RWPE2 (cell line): ENCODE measurements at regions not wholly inside any gene's neighbourhood (a gene's known extent, or its start where the extent isn't known, plus 50 kb on each side); places are given as distances from the start of the nearest gene placed in this dataset.
A peak's percentile ranks its signal among the peaks of the same experiment; 100 is the strongest.

Source experiments
- ATAC-seq: fragments of 200-7000 bp; cut with Tn5 transposase; 3 replicates; pipeline ENCODE4 v1.9.1; 2021; ENCODE audit warnings: low read depth
- DNase-seq: peaks from one replicate; pipeline ENCODE4 v3.0.0-alpha.2; 2020; ENCODE audit warnings: low spot score
- H3K27ac ChIP-seq: fragments of 450-650 bp; 2 replicates; pipeline ENCODE4 v1.5.1; 2017; ENCODE audit warnings: mild to moderate bottlenecking; ENCODE audit not compliant: poor library complexity, severe bottlenecking
- H3K27me3 ChIP-seq: fragments of 250-450 bp; sonication (Bioruptor Pico); 2 replicates; pipeline ENCODE4 v1.5.1; 2021; ENCODE audit warnings: mild to moderate bottlenecking, moderate library complexity; ENCODE audit not compliant: insufficient read depth, poor library complexity, severe bottlenecking
- H3K36me3 ChIP-seq: fragments of 250-450 bp; sonication (Bioruptor Pico); 2 replicates; pipeline ENCODE4 v1.5.1; 2020; ENCODE audit warnings: low read depth, mild to moderate bottlenecking, moderate library complexity
- H3K4me1 ChIP-seq: fragments of 250-450 bp; sonication (Bioruptor Pico); 2 replicates; pipeline ENCODE4 v1.5.1; 2021; ENCODE audit warnings: mild to moderate bottlenecking, moderate library complexity; ENCODE audit not compliant: insufficient read depth, poor library complexity, severe bottlenecking
- H3K4me3 ChIP-seq: fragments of 250-450 bp; sonication (Bioruptor Pico); 2 replicates; pipeline ENCODE4 v1.5.1; 2021; ENCODE audit warnings: mild to moderate bottlenecking, moderate library complexity; ENCODE audit not compliant: severe bottlenecking
- H3K9me3 ChIP-seq: fragments of 250-450 bp; sonication (Bioruptor Pico); 2 replicates; pipeline ENCODE4 v1.5.1; 2021; ENCODE audit warnings: mild to moderate bottlenecking, moderate library complexity; ENCODE audit not compliant: severe bottlenecking
- TF ChIP-seq, protein P1 (sequence below): fragments of 450-650 bp; IDR thresholded peaks from one replicate; pipeline ENCODE4 v1.5.1; 2017; ENCODE audit warnings: mild to moderate bottlenecking, moderate library complexity; ENCODE audit not compliant: poor library complexity, severe bottlenecking

DNA sequence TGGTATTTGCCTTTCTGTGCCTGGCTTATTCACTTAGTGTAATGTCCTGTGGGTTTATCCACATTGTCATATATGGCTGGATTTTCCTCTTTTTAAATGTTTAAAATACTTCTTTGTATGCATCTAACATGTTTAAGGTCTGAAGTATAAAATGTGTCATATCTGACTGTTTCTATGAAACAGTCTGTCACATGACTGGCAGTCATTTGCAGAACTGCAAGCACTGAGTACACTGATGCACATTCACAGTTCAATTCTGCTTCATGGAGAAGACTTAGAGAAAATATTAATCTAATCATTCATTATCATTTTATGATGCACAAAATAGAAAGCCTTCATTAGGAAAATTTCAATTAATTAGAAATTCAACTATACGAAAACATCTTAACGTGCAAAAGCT lies 119.7 kb upstream of the PRSS58 start:
- no peaks in the 10 kb centered on the region for H3K36me3 ChIP-seq
- TF ChIP-seq, protein P1, sequence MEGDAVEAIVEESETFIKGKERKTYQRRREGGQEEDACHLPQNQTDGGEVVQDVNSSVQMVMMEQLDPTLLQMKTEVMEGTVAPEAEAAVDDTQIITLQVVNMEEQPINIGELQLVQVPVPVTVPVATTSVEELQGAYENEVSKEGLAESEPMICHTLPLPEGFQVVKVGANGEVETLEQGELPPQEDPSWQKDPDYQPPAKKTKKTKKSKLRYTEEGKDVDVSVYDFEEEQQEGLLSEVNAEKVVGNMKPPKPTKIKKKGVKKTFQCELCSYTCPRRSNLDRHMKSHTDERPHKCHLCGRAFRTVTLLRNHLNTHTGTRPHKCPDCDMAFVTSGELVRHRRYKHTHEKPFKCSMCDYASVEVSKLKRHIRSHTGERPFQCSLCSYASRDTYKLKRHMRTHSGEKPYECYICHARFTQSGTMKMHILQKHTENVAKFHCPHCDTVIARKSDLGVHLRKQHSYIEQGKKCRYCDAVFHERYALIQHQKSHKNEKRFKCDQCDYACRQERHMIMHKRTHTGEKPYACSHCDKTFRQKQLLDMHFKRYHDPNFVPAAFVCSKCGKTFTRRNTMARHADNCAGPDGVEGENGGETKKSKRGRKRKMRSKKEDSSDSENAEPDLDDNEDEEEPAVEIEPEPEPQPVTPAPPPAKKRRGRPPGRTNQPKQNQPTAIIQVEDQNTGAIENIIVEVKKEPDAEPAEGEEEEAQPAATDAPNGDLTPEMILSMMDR = no peak
- no peak overlapping the region for H3K27ac ChIP-seq
- ATAC-seq (no peak), DNase-seq (no peak)
- H3K27me3 ChIP-seq = no peaks in the 10 kb centered on the region
- peaks cover 20% of the 10 kb centered on the region for H3K4me1 ChIP-seq
- H3K4me3 ChIP-seq = no peak overlapping the region
- no peaks in the 10 kb centered on the region for H3K9me3 ChIP-seq

DNA sequence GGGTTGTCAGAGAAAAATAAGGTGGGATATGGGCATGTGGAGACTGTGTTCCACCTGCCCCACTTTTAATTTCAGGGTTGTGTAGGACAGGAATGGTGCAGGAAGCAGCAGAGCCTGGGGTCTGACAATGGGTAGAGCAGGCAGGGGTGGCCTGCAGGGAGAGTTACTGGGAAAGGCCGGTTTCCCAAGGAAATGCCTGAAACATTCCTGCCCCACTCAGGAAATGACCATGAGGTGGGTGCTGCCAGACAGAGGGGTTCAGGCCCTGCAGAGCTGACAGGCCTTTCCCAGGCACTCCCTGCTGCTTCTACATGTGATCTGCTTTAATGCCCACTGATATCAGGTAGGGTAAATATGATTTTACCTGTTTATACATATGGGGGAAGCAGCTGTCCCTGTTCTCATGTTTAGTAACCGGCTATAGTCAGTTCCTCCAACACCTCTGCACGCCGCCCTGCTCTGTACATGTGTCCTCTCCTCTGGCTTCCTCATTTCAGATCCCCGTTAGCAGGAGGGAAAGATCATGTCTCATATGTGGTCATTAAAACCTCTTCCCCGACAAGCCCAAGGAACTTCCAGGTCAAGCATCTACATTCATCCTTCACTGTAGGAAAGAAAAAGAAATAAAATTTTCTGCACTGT lies 118.6 kb upstream of the PRSS58 start:
- H3K9me3 ChIP-seq = no peaks in the 10 kb centered on the region
- no peaks in the 10 kb centered on the region for H3K36me3 ChIP-seq
- ATAC-seq (no peak), DNase-seq (no peak)
- H3K4me1 ChIP-seq = peaks cover 20% of the 10 kb centered on the region
- no peak overlapping the region for H3K4me3 ChIP-seq
- H3K27ac ChIP-seq = no peak overlapping the region
- TF ChIP-seq, protein P1 = no peak
- no peaks in the 10 kb centered on the region for H3K27me3 ChIP-seq

DNA sequence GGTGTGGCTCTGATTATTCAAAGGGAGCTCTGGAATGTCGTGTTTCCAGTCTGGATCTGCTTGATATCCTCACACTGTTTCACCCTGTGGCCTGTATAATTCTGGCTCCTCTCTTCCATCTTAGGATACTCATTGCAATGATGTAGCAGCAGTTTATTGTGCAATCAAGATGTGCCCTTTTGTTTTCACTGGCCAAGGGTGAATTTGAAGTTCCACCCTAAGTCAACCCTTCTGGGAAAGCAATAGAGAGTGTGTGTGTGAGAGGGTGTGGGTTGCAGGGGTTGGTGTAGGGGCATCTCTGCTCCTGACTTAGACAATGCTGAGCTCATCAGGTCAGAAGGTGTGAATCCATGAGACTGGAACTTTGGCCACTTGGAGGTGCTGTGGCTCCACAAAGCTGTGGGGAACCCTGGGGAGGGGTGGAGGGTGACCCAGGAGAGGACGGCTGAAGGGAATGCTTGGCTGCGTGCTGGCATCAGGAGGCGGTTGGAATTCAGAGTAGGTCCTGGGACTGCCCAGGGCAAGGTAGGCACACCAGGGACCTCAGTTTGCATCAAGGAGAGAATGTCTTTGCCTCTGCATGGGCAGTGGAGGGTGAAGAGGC lies 118.0 kb upstream of the PRSS58 start:
- DNase-seq (no peak), ATAC-seq (peak; percentile 78)
- Histone ChIP-seq H3K9me3 (no peaks in the 10 kb centered on the region), H3K27me3 (no peaks in the 10 kb centered on the region), H3K36me3 (no peaks in the 10 kb centered on the region), H3K4me3 (no peak overlapping the region), H3K4me1 (peaks cover 20% of the 10 kb centered on the region), H3K27ac (peak overlapping the region; percentile 4)
- TF ChIP-seq, protein P1 = peak; percentile 10

DNA sequence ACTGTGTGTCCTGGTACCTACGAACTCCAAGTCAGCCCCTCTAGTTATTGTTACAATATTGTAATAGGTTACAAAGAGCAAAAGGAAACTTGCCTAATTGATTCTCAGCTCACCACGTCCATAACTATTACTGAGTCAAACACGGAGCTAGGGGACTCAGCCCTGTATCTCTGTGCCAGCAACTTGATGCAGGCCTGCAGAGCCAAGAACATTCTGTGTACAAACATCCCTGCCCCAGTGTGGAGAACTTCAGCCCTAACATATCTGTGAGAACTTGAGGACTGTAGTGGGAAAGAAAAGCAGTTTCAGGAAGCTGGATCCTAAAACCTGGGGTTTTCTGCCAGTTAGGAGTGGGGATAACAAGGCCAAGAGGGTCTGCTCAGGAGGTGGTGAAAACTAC lies 114.9 kb upstream of the PRSS58 start:
- no peaks in the 10 kb centered on the region for H3K9me3 ChIP-seq
- no peak overlapping the region for H3K27ac ChIP-seq
- no peaks in the 10 kb centered on the region for H3K27me3 ChIP-seq
- TF ChIP-seq, protein P1 = no peak
- no peak for DNase-seq
- ATAC-seq = no peak
- no peak overlapping the region for H3K4me3 ChIP-seq
- H3K36me3 ChIP-seq = no peaks in the 10 kb centered on the region
- H3K4me1 ChIP-seq = peaks cover 20% of the 10 kb centered on the region
